ENCODE measurements at regions not wholly inside any gene's neighbourhood (a gene's known extent, or its start where the extent isn't known, plus 50 kb on each side); places are given as distances from the start of the nearest gene placed in this dataset.

GRCh38 chrX:35416782-35417181 is 381.4 kb upstream of the MAGEB16 start:
- H3K9me3 ChIP-seq: no peaks in the 10 kb centered on the region
- H3K27me3 ChIP-seq: no peaks in the 10 kb centered on the region
- TF ChIP-seq, protein P1, sequence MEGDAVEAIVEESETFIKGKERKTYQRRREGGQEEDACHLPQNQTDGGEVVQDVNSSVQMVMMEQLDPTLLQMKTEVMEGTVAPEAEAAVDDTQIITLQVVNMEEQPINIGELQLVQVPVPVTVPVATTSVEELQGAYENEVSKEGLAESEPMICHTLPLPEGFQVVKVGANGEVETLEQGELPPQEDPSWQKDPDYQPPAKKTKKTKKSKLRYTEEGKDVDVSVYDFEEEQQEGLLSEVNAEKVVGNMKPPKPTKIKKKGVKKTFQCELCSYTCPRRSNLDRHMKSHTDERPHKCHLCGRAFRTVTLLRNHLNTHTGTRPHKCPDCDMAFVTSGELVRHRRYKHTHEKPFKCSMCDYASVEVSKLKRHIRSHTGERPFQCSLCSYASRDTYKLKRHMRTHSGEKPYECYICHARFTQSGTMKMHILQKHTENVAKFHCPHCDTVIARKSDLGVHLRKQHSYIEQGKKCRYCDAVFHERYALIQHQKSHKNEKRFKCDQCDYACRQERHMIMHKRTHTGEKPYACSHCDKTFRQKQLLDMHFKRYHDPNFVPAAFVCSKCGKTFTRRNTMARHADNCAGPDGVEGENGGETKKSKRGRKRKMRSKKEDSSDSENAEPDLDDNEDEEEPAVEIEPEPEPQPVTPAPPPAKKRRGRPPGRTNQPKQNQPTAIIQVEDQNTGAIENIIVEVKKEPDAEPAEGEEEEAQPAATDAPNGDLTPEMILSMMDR (IDR thresholded peaks at IDR 0.05): no peak
- no peak for TF ChIP-seq POLR2A (IDR thresholded peaks at IDR 0.05)
- no peak for TF ChIP-seq EP300 (IDR thresholded peaks at IDR 0.05)
- no peak overlapping the region for H3K27ac ChIP-seq
- H3K36me3 ChIP-seq: no peaks in the 10 kb centered on the region
- DNase-seq: no peak
- no peak overlapping the region for H3K4me3 ChIP-seq
- H3K4me1 ChIP-seq (ENCODE audit: insufficient read depth): no peaks in the 10 kb centered on the region
- intact Hi-C loops (cut with DNase I): no loop called here

- no peaks in the 10 kb centered on the region for H3K9me3 ChIP-seq
- no peak overlapping the region for H3K4me3 ChIP-seq
- no peaks in the 10 kb centered on the region for H3K36me3 ChIP-seq
- no peaks in the 10 kb centered on the region for H3K27me3 ChIP-seq
- DNase-seq: no peak
- intact Hi-C loops (cut with DNase I): no loop called here
- no peak for TF ChIP-seq POLR2A (IDR thresholded peaks at IDR 0.05)
- TF ChIP-seq, protein P1 (IDR thresholded peaks at IDR 0.05): no peak
- no peak for TF ChIP-seq EP300 (IDR thresholded peaks at IDR 0.05)
- H3K27ac ChIP-seq: no peak overlapping the region
- WGBS, 3 donors: 28 to 38% (median 28%) methylated on average over 2 of the region's 2 CpGs
- H3K4me1 ChIP-seq (ENCODE audit: insufficient read depth): no peaks in the 10 kb centered on the region
These were observed 366.1 kb upstream of the MAGEB16 start for GRCh38 chrX:35432056-35432455.

- intact Hi-C loops (cut with DNase I): no loop called here
- 27 to 41% (median 38%) methylated on average over 3 of the region's 3 CpGs for WGBS, 3 donors
These were observed 359.0 kb upstream of the MAGEB16 start for GRCh38 chrX:35439034-35439660.

DNA sequence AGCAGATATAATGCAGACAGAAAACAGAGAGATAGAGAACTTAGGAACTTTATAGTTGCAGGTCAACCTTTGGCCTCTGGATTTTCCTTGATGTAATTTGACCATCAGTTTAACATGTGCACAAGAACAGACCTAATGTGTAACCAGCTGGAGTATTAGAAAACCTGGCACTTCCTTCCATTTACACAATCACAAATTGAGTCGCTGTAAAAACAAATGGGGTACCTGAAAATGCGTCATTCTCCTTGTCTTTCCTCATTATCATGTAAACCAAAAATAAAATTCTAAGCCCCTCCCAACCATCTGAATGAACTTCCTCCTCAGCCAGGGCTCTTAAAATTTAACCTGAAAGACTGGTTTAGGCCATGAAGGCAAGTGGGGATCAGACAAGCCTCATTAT is 358.4 kb upstream of the MAGEB16 start:
- Histone ChIP-seq H3K4me3 (no peak overlapping the region), H3K4me1 (ENCODE audit: insufficient read depth) (no peaks in the 10 kb centered on the region), H3K27ac (no peak overlapping the region), H3K36me3 (no peaks in the 10 kb centered on the region), H3K9me3 (no peaks in the 10 kb centered on the region), H3K27me3 (no peaks in the 10 kb centered on the region)
- TF ChIP-seq EP300 (IDR thresholded peaks at IDR 0.05) (no peak), POLR2A (IDR thresholded peaks at IDR 0.05) (no peak)
- TF ChIP-seq, protein P1 (IDR thresholded peaks at IDR 0.05): no peak
- WGBS, 3 donors: 72 to 77% (median 73%) methylated on average over 2 of the region's 2 CpGs
- no peak for DNase-seq
- intact Hi-C loops (cut with DNase I): no loop called here

More at GRCh38 chrX:35439034-35439660, 359.0 kb upstream of the MAGEB16 start:
- TF ChIP-seq EP300 (IDR thresholded peaks at IDR 0.05) (no peak), POLR2A (IDR thresholded peaks at IDR 0.05) (no peak)
- TF ChIP-seq, protein P1 (IDR thresholded peaks at IDR 0.05): no peak
- Histone ChIP-seq H3K27me3 (no peaks in the 10 kb centered on the region), H3K9me3 (no peaks in the 10 kb centered on the region), H3K36me3 (no peaks in the 10 kb centered on the region), H3K4me1 (ENCODE audit: insufficient read depth) (no peaks in the 10 kb centered on the region), H3K27ac (no peak overlapping the region), H3K4me3 (no peak overlapping the region)
- DNase-seq: no peak
